GM18909 (cell line): ENCODE measurements at regions not wholly inside any gene's neighbourhood (a gene's known extent, or its start where the extent isn't known, plus 50 kb on each side); places are given as distances from the start of the nearest gene placed in this dataset.

Experiments used
- ATAC-seq: cut with Tn5 transposase; IDR thresholded peaks from one replicate; pipeline ENCODE4 v1.9.1; 2021; ENCODE audit warnings: mild to moderate bottlenecking; ENCODE audit not compliant: unreplicated experiment, poor library complexity

DNA sequence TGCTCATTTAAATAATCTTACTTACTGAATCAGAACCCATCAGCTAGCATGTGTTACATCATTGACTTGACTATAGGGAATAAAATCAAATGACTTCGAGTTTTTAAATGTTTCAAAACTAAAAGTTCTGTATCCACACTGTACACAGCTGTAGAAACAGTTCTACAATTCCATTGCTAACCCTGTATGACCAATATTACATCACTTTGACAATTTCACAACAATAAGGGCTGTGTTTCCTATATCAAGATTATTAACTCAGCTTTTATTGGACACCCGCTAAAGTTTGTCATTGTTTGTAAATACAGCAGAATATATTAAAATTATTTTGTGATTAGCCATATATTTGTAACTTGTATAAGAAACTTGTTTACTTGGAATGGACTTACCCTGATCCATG is 540.8 kb downstream of the PRELID2 start:
- no peak for ATAC-seq

DNA sequence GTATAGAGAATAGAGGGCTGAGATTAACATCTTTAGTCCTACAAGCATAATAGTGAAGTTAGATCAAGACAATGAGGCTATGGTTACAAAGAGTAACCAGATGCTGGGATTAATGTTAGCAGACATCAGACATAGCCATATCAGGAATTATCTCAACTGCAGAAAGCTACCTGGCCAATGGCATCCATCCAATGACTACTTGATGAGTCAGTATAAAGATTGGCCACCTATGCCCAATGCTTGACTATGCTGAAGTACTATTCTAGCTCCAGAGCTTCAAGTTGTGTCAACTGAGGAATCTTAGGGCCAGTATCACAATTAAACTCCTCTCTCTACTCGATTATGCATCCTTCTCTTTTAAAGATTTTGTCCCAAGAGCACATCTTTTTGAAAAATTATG is 541.4 kb downstream of the PRELID2 start:
- ATAC-seq: no peak

DNA sequence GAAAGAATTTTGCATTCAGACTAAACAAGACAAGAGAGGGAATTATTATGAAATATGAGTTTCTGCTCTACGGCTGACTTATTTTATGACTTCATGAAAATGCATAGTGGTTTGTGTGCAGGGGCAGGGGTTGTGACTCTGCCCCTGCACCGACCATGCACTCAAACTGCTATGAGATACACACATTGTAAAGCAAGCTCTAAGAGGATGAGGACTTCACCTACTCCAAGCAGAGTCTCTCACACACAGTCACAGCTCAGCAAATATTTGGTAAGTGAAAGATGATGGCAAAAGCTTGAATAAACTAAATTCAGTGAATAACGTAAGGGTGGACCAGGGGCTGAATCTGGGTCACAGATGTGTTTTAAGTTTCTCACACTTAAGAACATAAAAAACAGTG is 542.9 kb downstream of the PRELID2 start:
- no peak for ATAC-seq

DNA sequence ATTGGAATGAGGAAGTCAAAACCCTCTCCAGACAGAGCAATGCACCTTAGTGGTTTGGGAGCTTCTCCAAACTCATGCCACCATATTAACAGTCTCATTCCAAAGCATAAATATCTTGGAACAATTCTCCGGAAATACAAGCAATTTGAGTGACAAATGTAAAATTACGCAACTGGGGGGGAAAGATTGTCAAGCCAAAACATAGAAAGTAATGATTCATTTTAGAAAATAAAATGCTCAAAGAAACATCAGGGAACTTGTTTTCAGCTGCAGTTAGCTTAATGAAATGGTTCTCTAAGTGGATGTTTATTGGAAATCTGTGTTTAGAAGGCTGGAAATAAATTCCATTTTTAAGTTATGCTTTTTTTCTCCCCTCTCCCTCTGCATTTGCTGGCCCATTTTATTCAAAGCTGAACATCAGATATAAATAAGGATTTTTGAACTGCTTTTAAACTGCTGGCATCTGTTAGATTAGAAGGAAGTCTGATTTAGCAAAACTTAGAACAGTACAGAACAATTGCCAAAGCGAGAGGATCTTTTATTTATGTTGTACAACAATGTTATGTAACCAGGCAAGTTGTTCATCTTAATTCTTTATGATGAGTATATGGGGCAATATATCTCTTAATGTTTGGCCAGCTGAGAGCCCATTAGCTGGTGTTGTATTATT is 551.9 kb downstream of the PRELID2 start:
- no peak for ATAC-seq

DNA sequence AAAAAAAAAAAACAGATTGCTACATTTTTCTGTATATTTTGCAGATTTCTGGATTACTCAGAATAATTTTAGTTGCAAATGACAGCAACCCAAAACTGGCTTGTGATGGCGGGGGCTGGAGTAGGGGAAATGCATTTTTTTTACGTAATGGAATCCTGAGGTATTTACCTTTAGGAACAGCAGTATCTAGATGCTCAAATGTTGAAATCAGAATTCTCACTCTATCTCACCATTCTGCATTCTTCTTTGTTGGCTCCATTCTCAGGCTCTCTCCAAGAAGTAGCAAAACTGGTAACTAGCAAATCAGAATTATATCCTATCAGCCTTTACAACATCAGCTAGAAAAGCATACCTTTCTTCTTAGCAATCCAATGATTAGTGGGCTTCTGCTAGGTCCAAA is 554.3 kb downstream of the PRELID2 start:
- ATAC-seq: no peak

DNA sequence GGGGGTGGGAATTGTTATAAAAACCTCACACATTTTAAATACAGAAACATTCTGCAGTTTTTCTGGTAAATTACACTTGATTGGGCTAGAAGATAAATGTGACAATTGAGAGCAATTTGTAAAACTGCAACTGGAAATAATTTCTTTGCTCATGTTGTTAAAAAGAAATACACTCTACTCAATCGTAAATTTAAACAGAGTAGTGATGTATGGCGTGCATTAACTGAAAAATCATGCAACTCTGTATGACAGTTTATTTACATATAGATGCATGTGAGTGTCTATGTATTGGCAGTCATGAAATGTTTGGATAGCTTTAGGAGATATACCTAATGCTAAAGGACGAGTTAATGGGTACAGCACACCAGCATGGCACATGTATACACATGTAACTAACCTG is 554.9 kb downstream of the PRELID2 start:
- ATAC-seq: no peak

DNA sequence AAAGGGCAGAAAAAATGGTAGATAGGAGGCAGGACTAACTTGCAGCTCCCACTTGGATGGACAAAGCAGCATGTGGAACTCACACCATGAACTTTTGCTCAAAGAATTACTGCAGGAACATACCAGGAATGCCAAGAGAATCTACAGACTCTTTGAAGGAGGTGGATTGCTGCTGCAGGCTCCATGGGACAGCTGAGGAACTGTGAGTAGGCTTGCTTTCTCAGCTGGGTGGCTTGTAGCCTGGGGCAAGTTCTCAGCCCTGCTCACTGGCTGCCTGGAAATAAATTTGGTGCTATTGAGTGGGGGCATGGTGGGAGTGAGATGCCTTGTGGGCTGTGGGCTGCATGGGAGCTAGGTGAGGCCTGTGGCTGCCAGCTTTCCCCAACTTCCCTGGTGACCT is 574.5 kb downstream of the PRELID2 start:
- no peak for ATAC-seq

DNA sequence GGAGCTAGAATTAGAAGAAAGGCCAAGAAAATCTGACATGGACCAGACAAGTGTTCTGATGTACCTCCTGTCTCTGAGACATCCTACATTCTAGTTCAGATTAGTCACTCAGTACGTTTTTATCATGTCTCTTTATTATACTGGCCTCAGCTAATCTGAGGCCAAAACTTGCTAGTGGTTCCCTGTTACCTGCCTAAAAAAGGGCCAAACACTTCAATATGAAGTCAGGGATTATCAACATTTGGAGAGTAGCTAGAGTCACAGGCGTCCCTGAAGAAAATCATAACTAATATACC is 587.4 kb downstream of the PRELID2 start:
- ATAC-seq: no peak

DNA sequence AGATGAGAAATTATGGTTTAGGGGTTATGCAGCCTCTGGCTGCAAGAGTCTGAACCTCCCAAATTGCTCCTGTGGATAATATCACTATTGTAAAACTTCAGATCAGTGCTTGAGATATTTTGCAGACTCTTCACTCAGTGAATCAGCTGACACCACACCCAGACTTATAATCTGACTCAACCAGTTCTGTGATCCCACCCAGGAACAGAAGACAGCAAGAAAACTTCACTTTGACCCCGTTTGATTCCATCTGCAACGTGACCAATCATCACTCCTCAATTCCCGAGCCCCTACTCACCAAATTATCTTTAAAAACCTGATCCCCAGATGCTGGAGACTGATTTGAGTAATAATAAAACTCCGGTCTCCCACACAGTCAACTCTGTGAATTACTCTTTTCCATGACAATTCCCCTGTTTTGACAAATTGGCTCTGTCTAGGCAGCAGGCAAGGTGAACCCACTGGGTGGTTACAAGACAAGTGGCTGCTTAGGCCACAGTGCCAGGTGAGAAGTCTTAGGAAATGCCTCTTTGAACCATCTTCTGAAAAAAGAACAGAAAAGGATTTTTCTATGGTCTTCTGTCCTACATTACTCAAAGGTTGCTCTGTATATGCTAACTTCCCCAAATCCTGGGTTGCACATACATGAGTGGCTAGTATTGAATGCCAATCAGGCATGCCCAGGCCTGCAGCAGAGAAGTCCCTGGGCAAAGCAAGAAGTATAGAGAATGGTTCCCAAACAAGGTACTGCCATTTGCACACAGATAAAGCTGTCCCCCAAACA is 588.0 kb downstream of the PRELID2 start:
- no peak for ATAC-seq

DNA sequence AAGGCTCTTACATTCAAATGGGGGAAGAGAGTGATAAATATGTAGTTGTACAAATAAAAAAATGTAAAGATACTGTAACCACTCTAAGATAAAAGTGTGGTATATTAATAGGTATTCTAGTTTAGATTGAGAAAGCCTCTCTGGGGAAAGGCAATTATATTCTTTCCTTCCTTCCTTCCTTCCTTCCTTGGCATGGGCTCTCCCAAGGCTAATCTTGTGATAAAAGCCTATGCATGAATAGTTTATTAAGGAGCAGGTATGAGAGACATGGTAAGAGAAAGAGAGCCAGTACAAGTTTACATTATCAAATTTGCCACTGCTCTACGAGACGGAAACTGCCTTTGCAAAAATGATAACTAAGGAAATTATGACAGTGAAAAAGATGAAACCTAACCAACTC is 588.8 kb downstream of the PRELID2 start:
- ATAC-seq: no peak

DNA sequence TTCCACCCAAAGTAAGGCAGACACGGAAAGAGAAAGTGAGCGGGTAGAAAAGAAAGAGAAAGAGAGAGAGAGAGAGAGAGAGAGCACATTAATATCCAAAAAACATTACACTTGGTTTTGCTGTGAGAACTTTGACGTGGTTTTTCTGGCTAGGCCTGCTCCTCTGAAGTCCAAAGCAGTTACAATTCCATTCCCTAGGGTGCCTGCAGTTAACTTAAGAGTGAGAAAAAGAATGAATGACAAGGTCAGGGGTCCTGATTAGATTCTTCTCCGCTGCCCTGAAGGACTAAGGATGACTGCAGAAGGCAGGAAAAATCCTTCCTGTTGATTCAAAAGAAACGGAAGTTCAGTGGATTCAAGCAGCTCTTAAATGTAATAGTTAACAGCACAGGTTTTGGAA is 589.8 kb downstream of the PRELID2 start:
- ATAC-seq: no peak

DNA sequence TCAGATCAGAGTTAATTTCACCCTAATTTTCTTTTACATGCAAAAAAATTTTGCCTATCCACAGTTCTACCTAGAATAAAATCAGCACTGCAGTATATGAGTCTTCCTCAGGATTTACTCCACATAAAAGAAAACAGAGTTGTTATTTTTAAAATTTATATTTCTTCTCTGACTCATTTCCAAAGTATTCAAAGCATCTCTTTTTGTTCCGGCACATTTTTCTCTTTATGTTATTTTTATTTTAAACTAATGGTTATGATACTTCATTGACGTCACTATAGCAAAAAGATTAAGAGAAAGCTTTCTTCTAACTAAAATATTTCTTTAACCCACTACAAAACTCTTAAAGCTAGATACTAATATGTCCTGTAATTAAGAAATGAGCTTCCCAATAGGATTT is 590.4 kb downstream of the PRELID2 start:
- ATAC-seq: no peak

DNA sequence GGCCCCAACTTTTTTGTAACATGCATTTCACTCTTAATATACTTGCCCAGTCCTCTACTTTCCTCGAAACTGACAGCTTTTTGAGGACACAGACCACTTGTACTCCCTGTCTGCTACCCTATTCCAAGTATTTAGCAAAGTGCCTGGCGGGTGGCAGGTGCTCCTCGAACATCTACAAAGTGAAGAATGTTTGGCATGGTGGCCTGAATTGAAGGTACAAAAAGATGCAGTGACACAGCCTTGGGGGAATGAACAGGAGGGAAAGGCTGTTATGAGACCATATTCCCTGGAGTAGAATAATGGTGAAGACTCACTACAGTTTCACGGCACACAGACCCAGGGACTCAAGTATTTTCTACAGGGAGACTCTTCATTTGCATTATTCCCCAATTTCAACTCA is 590.9 kb downstream of the PRELID2 start:
- ATAC-seq: no peak

DNA sequence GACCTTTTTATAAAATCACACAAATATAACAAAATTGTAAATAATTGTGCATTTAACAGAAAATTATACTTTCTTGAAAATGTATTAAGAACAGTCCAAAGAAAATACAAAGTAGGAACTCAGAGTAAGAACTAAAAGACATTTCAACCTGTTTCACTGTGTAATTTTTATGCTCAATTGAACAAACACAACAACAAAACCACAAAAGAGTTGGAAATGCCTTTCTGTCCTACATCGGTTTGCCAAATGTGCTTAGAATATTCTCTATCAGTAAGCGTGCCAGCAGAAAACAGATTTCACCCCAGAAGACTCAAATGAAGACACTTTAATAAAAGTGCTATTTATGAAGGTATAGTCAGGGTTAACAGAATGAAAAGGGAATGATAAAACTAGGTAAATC is 592.1 kb downstream of the PRELID2 start:
- ATAC-seq: no peak

DNA sequence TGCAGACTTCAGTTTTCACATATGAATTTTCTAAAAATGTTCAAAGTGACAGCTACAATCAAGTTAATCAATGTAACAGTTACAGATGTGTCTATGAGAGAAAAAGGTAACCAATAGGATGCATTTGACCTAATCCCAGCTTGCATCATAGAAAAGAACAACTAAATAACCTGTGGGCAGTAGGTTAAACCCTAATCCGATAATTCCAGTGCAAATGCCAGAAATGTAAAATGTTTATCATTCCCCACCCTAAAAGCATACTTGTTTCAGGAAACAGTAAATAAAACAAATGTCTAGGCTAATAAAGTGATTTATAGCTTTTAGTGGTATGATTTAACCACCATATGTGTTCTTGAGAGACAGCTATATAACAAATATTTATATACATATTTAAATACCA is 592.6 kb downstream of the PRELID2 start:
- no peak for ATAC-seq

DNA sequence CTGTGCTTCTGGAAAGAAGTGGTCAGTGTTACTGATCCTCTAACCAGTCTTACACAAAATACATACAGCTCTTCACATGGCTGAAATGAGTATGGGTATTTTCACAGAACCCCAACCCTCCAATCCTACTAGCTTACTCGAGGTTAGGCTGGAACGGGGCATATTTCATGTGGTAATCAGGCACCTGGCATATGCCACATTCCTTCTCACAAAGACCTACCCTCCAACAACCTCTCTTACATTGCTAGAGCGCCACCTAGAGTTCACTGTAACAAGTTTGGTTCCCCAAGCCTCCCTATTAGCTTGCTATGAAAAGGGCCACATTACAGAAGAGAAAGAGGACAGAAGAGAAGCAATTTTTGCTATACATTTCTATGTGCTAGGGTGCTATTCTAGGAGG is 597.3 kb downstream of the PRELID2 start:
- ATAC-seq: no peak

DNA sequence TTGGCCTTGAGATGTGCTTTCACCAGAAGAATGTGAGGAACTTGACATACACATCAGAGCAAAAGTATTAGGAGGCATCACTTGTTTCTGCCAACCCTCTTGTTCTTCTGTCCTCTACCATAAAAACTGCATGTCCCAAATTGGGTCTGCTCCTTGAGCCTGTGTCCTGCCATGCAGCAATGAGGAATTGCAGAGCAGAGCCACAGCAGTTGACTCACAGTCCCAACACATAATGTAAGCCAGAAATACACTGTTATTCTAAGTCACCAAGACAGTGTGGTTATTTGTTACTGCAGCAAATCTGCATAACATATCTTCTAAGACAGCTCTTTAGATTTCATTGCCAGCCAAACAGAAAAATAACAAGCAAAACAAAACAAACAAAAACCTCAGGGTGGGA is 598.2 kb downstream of the PRELID2 start:
- no peak for ATAC-seq

DNA sequence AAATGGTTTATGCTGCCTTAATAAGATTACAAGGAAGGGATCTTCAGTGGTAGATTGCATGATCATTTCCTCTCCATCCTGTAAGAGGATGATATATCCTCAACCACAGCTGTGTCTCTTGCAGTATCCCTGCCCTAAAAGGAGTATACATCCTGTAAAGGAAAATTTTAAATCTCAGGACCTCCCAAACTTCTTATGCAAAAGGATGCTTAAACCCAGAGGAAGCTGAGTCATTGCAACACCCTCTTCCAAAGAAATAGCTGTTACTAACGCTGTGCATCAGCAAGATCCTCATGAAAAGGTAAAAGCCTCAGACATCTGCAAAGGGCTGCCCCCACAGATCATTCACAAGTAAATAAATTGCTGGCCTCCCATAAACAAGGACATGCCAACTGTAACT is 599.0 kb downstream of the PRELID2 start:
- ATAC-seq: no peak

DNA sequence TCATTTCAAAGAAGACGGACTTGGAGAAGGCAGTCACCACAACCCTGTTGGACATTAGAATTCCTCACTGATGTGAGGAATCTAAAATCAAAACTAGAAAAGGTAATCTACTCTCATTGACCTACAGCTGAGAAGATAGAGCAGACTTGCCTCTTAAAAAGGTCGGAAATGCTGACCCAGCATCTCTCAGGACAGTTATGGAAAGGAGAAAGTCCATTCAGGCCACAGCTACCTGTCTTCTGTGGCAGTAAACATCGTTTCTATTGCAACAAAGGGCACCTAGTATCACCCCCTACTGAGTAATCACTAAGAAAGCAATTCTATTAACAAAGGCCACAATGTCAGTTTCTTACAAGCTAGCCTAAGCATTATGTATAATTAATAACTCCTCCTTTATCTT is 601.7 kb downstream of the PRELID2 start:
- ATAC-seq: no peak

DNA sequence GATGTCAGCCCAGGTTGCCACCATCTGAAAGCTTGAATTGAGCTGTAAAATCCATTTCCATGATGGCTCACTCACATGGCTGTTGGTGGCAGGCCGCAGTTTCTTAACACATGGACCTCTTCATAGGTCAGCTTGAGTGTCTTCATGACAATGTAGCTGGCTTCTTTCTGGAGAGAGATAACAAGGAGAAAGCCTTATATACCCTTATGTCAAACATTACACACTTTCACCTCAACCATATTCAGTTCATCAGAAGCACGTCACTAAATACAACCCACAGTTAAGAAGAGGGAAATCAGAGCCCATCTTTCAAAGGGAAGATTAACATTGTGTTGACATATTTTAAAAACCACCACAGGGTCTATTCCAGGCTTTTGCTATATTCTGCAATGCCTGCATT is 604.4 kb downstream of the PRELID2 start:
- ATAC-seq: no peak

DNA sequence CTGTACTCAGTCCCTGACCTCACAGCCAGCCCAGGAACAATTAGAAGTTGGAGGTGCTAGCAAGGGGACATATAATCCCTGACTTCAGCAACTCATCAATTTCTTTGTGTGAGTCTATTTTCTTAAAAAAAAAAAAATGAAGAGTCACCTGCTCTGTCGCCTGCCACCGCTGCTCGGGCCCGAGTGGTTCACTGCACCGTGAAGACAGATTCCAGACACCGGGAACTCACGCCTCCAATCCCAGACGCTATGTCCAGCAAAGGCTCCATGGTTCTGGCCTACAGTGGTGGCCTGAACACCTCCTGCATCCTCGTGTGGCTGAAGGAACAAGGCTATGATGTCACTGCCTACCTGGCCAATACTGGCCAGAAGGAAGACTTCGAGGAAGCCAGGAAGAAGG is 606.6 kb downstream of the PRELID2 start:
- ATAC-seq: no peak

DNA sequence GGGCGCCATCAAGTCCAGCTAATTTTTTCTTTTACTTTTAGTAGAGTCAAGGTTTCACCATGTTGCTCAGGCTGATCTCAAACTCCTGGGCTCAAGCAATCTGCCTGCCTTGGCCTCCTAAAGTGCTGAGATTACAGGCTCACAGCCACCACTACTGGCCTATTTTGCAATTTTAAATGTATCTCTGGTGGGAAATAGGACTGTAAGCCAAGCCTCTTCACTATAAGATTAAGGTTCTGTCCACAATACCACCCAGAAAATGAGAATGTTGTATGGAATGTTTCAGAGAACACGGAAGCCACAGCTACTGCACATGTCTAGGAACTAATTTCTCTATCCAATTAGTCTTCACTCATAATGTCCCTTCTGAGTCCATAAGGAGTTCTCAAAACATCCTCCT is 607.3 kb downstream of the PRELID2 start:
- ATAC-seq: no peak
